ENCODE measurements at regions not wholly inside any gene's neighbourhood (a gene's known extent, or its start where the extent isn't known, plus 50 kb on each side); places are given as distances from the start of the nearest gene placed in this dataset.

- H3K9me3 Mint-ChIP-seq, result peaks cover 30% of the 10 kb centered on the region
- no peaks in the 10 kb centered on the region for H3K36me3 Mint-ChIP-seq (ENCODE audit: low read depth)
- H3K27ac Mint-ChIP-seq, result no peak overlapping the region
- H3K27me3 Mint-ChIP-seq (ENCODE audit: low read depth, poor library complexity), result peaks cover 54% of the 10 kb centered on the region
- DNase-seq, result no peak
- H3K4me1 Mint-ChIP-seq, result no peaks in the 10 kb centered on the region
- no peak overlapping the region for H3K4me3 Mint-ChIP-seq
- no peak for TF ChIP-seq CTCF (IDR thresholded peaks at IDR 0.05)
Observed at GRCh38 chr13:27847669-27848068, 55.4 kb downstream of the GSX1 start.

GRCh38 chr13:27851096-27851850 lies 59.0 kb downstream of the GSX1 start:
- peaks cover 16% of the 10 kb centered on the region for H3K4me1 Mint-ChIP-seq
- H3K9me3 Mint-ChIP-seq, result peaks cover 12% of the 10 kb centered on the region
- no peak for TF ChIP-seq CTCF (IDR thresholded peaks at IDR 0.05)
- peaks cover 62% of the 10 kb centered on the region for H3K27me3 Mint-ChIP-seq (ENCODE audit: low read depth, poor library complexity)
- DNase-seq, result no peak
- H3K4me3 Mint-ChIP-seq, result no peak overlapping the region
- H3K36me3 Mint-ChIP-seq (ENCODE audit: low read depth), result no peaks in the 10 kb centered on the region
- no peak overlapping the region for H3K27ac Mint-ChIP-seq

DNA sequence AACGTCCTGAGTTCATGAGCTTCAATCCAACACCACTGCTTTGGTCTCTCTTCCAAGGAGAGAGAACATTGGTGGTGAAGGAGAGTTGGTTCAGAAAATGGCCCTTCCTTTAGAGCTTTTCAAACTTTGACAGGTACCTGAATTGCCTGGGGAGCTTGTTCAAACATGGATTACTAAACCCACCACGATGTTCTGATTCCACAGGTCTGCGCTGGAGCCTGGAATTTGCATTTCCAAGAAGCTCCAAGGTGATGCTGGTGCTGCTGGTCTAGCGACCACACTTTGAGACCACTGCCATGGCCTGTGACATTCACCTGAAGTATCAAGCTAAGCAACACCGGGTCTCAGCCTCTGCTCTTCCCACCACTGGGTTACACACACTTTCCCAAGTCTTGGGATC lies 60.2 kb downstream of the GSX1 start:
- peaks cover 55% of the 10 kb centered on the region for H3K27me3 Mint-ChIP-seq (ENCODE audit: low read depth, poor library complexity)

GRCh38 chr13:27853335-27853734 lies 61.1 kb downstream of the GSX1 start:
- no peaks in the 10 kb centered on the region for H3K36me3 Mint-ChIP-seq (ENCODE audit: low read depth)
- no peak for TF ChIP-seq CTCF (IDR thresholded peaks at IDR 0.05)
- no peak overlapping the region for H3K27ac Mint-ChIP-seq
- no peak overlapping the region for H3K4me3 Mint-ChIP-seq
- peaks cover 11% of the 10 kb centered on the region for H3K9me3 Mint-ChIP-seq
- DNase-seq, result no peak
- H3K4me1 Mint-ChIP-seq, result peaks cover 16% of the 10 kb centered on the region
- H3K27me3 Mint-ChIP-seq (ENCODE audit: low read depth, poor library complexity), result peaks cover 52% of the 10 kb centered on the region

More for the DNA sequence above, 60.2 kb downstream of the GSX1 start:
- Mint-ChIP-seq H3K27ac (no peak overlapping the region), H3K4me1 (peaks cover 16% of the 10 kb centered on the region), H3K4me3 (no peak overlapping the region), H3K36me3 (ENCODE audit: low read depth) (no peaks in the 10 kb centered on the region), H3K9me3 (peaks cover 12% of the 10 kb centered on the region)
- no peak for TF ChIP-seq CTCF (IDR thresholded peaks at IDR 0.05)
- no peak for DNase-seq

GRCh38 chr13:27853861-27854260 lies 61.6 kb downstream of the GSX1 start:
- peaks cover 49% of the 10 kb centered on the region for H3K27me3 Mint-ChIP-seq (ENCODE audit: low read depth, poor library complexity)
- peak; percentile 29 for DNase-seq
- H3K36me3 Mint-ChIP-seq (ENCODE audit: low read depth), result no peaks in the 10 kb centered on the region
- H3K9me3 Mint-ChIP-seq, result peaks cover 10% of the 10 kb centered on the region
- H3K4me3 Mint-ChIP-seq, result no peak overlapping the region
- TF ChIP-seq CTCF (IDR thresholded peaks at IDR 0.05), result no peak
- H3K4me1 Mint-ChIP-seq, result peaks cover 16% of the 10 kb centered on the region
- H3K27ac Mint-ChIP-seq, result no peak overlapping the region

- no peak for TF ChIP-seq CTCF (IDR thresholded peaks at IDR 0.05)
- Mint-ChIP-seq H3K4me1 (peaks cover 16% of the 10 kb centered on the region), H3K4me3 (no peak overlapping the region), H3K9me3 (peaks cover 2% of the 10 kb centered on the region), H3K27ac (no peak overlapping the region), H3K36me3 (ENCODE audit: low read depth) (no peaks in the 10 kb centered on the region), H3K27me3 (ENCODE audit: low read depth, poor library complexity) (peaks cover 42% of the 10 kb centered on the region)
- DNase-seq, result no peak
Observed at GRCh38 chr13:27854606-27855005, 62.3 kb downstream of the GSX1 start.
